Vagina (tissue), 2 donors: ENCODE measurements at regions not wholly inside any gene's neighbourhood (a gene's known extent, or its start where the extent isn't known, plus 50 kb on each side); places are given as distances from the start of the nearest gene placed in this dataset.

ENCODE experiments used
- DNase-seq, 2 donors: peaks; one replicate each; pipeline ENCODE4 v3.0.0-alpha.2; 2017; ENCODE audit errors: extremely low spot score in 2 of 2
- H3K27ac ChIP-seq: fragments of 200-600 bp; sonication (generic); one replicate; pipeline ENCODE4 v1.5.1; 2019
- H3K27me3 ChIP-seq: fragments of 200-600 bp; sonication (generic); one replicate; pipeline ENCODE4 v1.5.1; 2019
- H3K36me3 ChIP-seq, 2 donors: fragments of 200-600 bp; sonication (generic); one replicate each; pipeline ENCODE4 v1.5.1; 2017 to 2019
- H3K4me1 ChIP-seq: fragments of 200-600 bp; sonication (generic); one replicate; pipeline ENCODE4 v1.5.1; 2019
- H3K4me3 ChIP-seq, 2 donors: fragments of 200-600 bp; sonication (generic); 1 replicate in 1 of 2; 2 replicates in 1 of 2; pipeline ENCODE4 v1.5.1; 2016 to 2019
- H3K9me3 ChIP-seq: fragments of 200-600 bp; sonication (generic); one replicate; pipeline ENCODE4 v1.5.1; 2019
- CTCF ChIP-seq, 3 experiments: fragments of 450-650 bp in 2 of 3; fragments of 200-600 bp in 1 of 3; sonication (generic) in 1 of 3; IDR thresholded peaks; one replicate each; pipeline ENCODE4 v1.5.1; 2017 to 2019; ENCODE audit warnings: antibody characterized with exemption in 3 of 3, mild to moderate bottlenecking in 2 of 3, moderate library complexity in 2 of 3
- POLR2A ChIP-seq, 2 donors: fragments of 450-650 bp; IDR thresholded peaks; one replicate each; pipeline ENCODE4 v1.6.1; 2017; ENCODE audit warnings: antibody characterized with exemption in 2 of 2, mild to moderate bottlenecking in 2 of 2, moderate library complexity in 2 of 2
- POLR2AphosphoS5 ChIP-seq, 2 donors: sonication (generic); formaldehyde crosslinking; IDR thresholded peaks; one replicate each; pipeline ENCODE4 v1.9.0; 2017; ENCODE audit warnings: antibody characterized with exemption in 2 of 2, mild to moderate bottlenecking in 2 of 2, low read depth in 1 of 2; ENCODE audit not compliant: insufficient read depth in 1 of 2
- intact Hi-C: fragments of 100-400 bp; cut with DNase I; formaldehyde crosslinking; loops from one replicate; pipeline ENCODE4 v1.15.1; 2023

- Histone ChIP-seq H3K9me3 (no peaks in the 10 kb centered on the region), H3K27me3 (no peaks in the 10 kb centered on the region), H3K36me3 (no peaks in the 10 kb centered on the region), H3K4me1 (no peaks in the 10 kb centered on the region), H3K27ac (no peak overlapping the region), H3K4me3 (no peak overlapping the region)
- intact Hi-C loops, result no loop called here
- no peak for DNase-seq
- no peak for TF ChIP-seq CTCF (IDR thresholded peaks at IDR 0.05)
Observed at GRCh38 chr6:166045860-166046200, 121.8 kb downstream of the TBXT start.

DNA sequence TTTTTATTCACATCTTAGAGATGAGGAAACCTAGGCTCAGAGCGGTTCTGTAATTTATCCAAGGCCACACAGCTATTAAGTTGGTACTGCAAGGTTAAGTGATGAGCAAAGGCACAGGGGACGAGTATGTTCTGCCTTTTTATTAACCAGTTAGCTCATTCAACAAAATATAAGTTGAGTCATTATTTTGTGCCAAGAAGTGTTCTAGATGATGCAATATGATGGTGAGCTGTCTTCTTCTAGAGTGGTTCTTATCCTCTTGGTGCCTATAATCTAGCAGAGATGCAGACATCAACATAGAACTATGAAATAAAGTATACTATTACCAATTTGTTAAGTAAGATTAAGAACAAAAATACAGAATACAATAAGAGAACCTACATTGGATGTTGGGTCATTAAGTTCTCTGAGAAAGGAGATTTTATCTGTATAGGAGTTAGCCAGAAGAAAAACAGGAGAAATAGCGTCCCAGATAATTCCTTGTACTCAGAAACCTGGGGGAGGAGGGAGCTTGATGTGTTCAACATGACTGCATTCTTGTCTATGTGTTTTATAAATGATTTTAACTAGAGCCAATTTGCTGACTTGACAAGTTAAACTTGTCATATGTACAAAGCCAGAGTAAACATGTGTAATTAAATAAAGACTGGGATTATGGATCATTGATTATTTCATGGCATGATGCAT lies 122.3 kb downstream of the TBXT start:
- Histone ChIP-seq H3K9me3 (no peaks in the 10 kb centered on the region), H3K4me1 (no peaks in the 10 kb centered on the region), H3K4me3 (no peak overlapping the region), H3K27ac (no peak overlapping the region), H3K36me3 (no peaks in the 10 kb centered on the region), H3K27me3 (no peaks in the 10 kb centered on the region)
- TF ChIP-seq CTCF (IDR thresholded peaks at IDR 0.05) (no peak), POLR2A (IDR thresholded peaks at IDR 0.05) (no peak), POLR2AphosphoS5 (IDR thresholded peaks at IDR 0.05; ENCODE audit: insufficient read depth in 1 of 2, low read depth in 1 of 2) (no peak)
- intact Hi-C loops, result no loop called here
- no peak for DNase-seq

DNA sequence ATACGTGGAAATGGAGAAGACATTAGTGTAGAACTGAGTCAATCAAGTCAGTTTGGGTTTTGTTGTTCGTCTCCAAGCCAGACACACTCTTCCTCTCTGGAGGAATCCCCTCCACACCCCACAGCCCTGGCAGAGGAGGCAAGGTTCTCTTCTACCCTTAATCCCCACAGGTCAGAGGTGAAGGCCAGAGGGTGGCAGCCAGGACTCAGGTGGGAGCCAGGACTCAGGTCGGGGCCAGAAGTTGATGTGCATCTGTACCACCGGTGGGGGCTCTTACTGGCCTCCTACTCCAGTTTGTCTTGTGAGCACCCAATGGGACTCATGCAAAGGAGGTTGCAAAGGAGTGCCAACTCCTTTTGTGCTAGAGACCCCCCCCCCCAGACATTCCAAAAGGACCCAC lies 126.4 kb downstream of the TBXT start:
- no peaks in the 10 kb centered on the region for H3K9me3 ChIP-seq
- no peak overlapping the region for H3K4me3 ChIP-seq
- no peak for DNase-seq
- H3K4me1 ChIP-seq, result no peaks in the 10 kb centered on the region
- H3K27me3 ChIP-seq, result no peaks in the 10 kb centered on the region
- TF ChIP-seq POLR2AphosphoS5 (IDR thresholded peaks at IDR 0.05; ENCODE audit: insufficient read depth in 1 of 2, low read depth in 1 of 2) (no peak), CTCF (IDR thresholded peaks at IDR 0.05) (no peak), POLR2A (IDR thresholded peaks at IDR 0.05) (no peak)
- H3K27ac ChIP-seq, result no peak overlapping the region
- no peaks in the 10 kb centered on the region for H3K36me3 ChIP-seq
- intact Hi-C loops, result no loop called here

DNA sequence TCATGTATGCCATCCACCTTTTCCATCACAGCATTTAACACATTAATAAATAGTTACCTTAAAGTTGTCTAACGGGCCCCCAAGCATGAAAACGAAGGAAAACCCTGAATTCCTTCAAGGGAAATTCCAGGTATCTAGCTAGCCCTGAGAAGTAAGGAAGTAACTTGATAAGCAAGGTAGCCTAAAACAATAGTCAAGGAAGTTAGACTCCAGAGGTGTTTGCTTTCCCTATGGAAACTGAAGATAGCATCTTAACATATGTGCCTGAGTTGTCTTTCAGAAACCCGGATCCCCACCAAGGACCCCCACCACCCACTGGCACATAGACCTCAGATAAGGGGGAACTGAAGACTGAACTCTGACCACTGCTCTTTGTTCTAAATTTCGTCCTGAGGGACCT lies 127.4 kb downstream of the TBXT start:
- Histone ChIP-seq H3K9me3 (no peaks in the 10 kb centered on the region), H3K27me3 (no peaks in the 10 kb centered on the region), H3K36me3 (no peaks in the 10 kb centered on the region), H3K4me1 (no peaks in the 10 kb centered on the region), H3K4me3 (no peak overlapping the region), H3K27ac (no peak overlapping the region)
- no peak for DNase-seq
- TF ChIP-seq POLR2AphosphoS5 (IDR thresholded peaks at IDR 0.05; ENCODE audit: insufficient read depth in 1 of 2, low read depth in 1 of 2), result no peak
- TF ChIP-seq CTCF (IDR thresholded peaks at IDR 0.05), result no peak
- no peak for TF ChIP-seq POLR2A (IDR thresholded peaks at IDR 0.05)
- intact Hi-C loops, result no loop called here

GRCh38 chr6:166036316-166037095 lies 131.1 kb downstream of the TBXT start:
- no peak overlapping the region for H3K27ac ChIP-seq
- TF ChIP-seq CTCF (IDR thresholded peaks at IDR 0.05), result no peak
- no peak for TF ChIP-seq POLR2A (IDR thresholded peaks at IDR 0.05)
- TF ChIP-seq POLR2AphosphoS5 (IDR thresholded peaks at IDR 0.05; ENCODE audit: insufficient read depth in 1 of 2, low read depth in 1 of 2), result no peak
- no peak overlapping the region for H3K4me3 ChIP-seq
- H3K4me1 ChIP-seq, result no peaks in the 10 kb centered on the region
- intact Hi-C loops, result no loop called here
- no peak for DNase-seq
- no peaks in the 10 kb centered on the region for H3K36me3 ChIP-seq
- no peaks in the 10 kb centered on the region for H3K27me3 ChIP-seq
- H3K9me3 ChIP-seq, result no peaks in the 10 kb centered on the region
